ENCODE measurements at regions not wholly inside any gene's neighbourhood (a gene's known extent, or its start where the extent isn't known, plus 50 kb on each side); places are given as distances from the start of the nearest gene placed in this dataset.

DNA sequence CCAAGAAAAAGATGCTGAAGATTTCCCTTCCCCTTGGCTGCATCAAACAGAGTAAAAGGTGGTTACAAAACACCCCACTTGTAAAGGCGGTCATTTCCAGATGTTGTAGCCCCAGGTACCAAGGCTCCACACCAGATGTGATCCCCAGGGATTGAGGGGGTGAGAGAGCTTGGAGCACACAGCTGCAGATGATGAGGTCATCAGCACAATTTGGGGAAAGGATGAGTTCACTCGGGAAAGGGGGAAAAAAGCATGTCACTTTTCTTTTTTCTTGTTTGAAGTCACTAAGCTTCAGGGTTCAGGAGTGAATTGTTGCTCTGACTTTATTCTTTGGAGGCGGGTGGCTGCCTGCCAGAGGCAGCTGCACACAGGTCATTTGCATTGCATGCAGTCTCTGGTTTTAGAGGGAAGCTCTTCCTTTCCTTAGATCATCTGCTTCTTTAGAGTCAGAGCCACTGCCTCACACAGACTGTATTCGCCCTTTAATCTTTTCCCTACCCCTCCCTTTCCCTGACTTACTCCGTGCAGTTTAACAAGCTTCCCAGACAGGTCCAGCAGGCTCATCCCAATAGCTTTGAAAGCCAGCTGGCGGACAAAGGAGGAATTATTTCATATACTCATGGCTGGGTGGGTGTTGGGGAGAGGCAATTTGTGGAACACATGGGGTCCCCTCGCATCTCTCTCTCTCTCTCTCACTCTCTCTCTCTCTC lies 409.3 kb upstream of the SLC24A2 start:
- DNase-seq (ENCODE audit: low read depth), result no peak

- DNase-seq (ENCODE audit: low read depth), result no peak
These were observed 402.5 kb upstream of the SLC24A2 start for GRCh38 chr9:20191228-20191840.

DNA sequence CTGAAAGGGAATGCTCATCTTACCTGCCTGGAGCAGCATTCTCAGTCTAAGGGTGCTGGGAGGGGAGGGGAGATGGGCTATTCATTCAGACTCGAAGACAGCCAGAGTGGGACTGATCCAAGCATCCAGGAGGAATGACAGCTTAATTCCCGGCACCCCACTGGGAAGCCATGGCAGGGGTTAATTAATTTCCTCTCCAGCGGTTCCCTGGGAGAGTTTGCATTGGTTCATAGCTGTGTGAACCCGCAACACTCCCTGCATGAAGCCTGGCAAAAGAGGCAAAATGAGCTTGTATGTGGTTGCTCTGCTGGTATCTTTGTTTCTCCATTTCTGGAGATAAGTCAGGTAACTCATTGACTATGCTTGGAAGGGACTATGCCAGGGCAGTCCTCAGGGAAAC lies 401.0 kb upstream of the SLC24A2 start:
- no peak for DNase-seq (ENCODE audit: low read depth)

- no peak for DNase-seq (ENCODE audit: low read depth)
These were observed 400.0 kb upstream of the SLC24A2 start for GRCh38 chr9:20188616-20189369.

GRCh38 chr9:20187318-20187717 lies 398.5 kb upstream of the SLC24A2 start:
- DNase-seq (ENCODE audit: low read depth), result no peak

- DNase-seq (ENCODE audit: low read depth), result no peak
These were observed 398.0 kb upstream of the SLC24A2 start for GRCh38 chr9:20186823-20187222.

- DNase-seq (ENCODE audit: low read depth), result no peak
These were observed 397.4 kb upstream of the SLC24A2 start for GRCh38 chr9:20186231-20186630.

GRCh38 chr9:20184541-20184940 lies 395.7 kb upstream of the SLC24A2 start:
- DNase-seq (ENCODE audit: low read depth), result no peak

DNA sequence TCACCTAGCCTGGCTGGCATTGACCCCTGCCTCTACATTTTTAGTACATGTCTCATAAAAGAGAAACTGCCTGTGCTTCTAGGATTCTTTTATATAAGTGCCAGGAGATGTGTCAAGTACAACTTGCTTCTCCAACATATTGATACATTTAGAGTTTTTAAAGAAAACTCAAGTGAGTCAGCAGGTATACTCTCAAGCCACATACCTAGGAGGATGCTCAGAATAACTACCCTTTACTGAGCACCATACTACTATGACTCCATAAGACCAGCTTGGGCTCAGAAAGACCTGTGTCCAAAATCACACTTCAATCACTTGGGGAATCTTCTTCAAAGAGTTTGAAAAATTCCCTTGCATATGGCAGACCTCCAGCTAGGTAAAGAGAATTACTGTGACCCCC lies 389.8 kb upstream of the SLC24A2 start:
- DNase-seq (ENCODE audit: low read depth), result no peak

- no peak for DNase-seq (ENCODE audit: low read depth)
These were observed 389.4 kb upstream of the SLC24A2 start for GRCh38 chr9:20178197-20178596.

GRCh38 chr9:20170122-20170521 lies 381.3 kb upstream of the SLC24A2 start:
- DNase-seq (ENCODE audit: low read depth), result no peak

DNA sequence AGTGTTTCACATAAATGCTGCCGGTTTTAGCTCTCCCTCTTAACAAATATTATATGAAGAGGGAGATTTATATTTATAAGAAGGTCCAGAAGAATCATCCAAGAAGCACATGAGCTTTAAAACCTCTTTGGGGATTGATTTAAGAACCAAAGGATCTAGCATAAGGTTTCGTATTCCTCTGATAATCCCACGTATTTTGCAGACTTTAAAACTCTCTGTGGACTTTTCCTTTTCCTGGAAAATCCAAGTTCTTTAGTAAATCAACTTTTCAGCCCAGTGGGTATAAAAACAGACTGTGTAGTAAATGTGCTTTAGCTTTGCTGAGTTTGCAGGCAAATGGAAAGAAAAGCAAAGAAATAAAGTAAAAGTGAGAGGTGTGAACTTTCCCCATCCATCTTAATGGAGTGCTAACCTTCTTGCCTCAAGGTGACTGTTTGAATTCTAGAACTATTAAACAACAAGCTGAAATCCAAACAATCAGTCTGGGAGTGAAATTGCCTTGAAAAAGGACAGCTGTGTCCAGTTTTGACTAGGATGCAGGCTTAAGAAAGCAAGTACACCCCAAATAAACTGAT lies 363.4 kb upstream of the SLC24A2 start:
- DNase-seq (ENCODE audit: low read depth), result no peak

DNA sequence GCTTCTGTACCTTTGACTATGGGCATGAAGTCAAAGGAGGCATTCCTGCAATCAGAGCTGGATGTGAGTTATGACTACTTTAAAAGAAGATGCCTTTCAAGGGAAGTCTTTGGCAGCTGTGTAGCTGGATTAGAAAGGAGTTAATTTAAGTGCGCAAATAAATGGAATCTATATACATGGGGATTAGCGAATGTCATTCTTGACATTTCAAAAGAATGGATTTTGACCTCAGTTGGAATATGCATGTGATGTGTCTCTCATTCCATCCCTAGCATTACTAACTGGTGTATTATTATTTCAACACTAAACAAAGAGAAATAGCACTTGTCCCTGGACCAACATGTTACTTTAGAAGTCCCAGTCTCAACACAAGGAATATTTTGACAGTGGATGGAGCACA lies 359.6 kb upstream of the SLC24A2 start:
- DNase-seq (ENCODE audit: low read depth), result no peak

DNA sequence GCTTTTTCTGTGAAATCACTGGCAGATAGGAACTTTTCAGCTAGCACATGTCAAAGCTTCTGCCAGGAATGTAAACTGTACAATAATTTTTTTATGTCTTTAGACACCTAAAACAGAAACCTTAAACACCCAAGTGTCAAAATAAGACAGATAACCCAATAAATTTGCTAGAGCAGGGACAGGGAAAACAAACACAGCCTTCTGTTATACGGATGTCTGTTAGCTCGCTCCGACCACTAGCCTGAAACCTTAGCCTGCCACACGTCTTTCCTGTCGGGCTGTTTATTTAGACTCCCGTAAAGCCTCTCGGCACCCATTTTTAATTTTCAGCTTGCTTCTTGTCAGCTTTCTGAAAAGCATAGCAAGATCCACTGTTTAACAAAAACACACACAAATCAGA lies 355.4 kb upstream of the SLC24A2 start:
- DNase-seq (ENCODE audit: low read depth), result no peak

GRCh38 chr9:20139763-20140290 lies 351.0 kb upstream of the SLC24A2 start:
- DNase-seq (ENCODE audit: low read depth), result no peak

- DNase-seq (ENCODE audit: low read depth), result no peak
These were observed 350.0 kb upstream of the SLC24A2 start for GRCh38 chr9:20138841-20139240.

- DNase-seq (ENCODE audit: low read depth), result no peak
These were observed 349.3 kb upstream of the SLC24A2 start for GRCh38 chr9:20138116-20138515.

DNA sequence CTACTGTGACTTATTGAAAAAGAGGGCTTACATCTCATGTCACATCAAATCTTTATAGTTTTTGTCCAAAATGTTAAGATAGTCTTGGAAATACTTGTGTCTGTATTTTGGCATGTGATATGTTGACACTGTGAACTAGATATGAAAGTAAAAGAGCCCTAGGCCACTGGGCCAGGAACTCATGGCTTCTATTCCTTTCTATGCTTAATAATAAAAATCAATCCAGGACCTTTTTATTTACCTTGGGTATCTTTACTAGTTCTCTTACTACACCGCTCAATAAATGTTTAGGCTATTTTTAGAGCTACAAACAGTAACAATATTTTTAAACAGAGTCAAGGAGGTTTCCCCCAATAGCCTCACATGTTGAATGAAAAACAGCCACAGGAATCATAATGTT lies 348.6 kb upstream of the SLC24A2 start:
- no peak for DNase-seq (ENCODE audit: low read depth)

GRCh38 chr9:20135119-20135697 lies 346.4 kb upstream of the SLC24A2 start:
- DNase-seq (ENCODE audit: low read depth), result no peak

GRCh38 chr9:20125727-20126126 lies 336.9 kb upstream of the SLC24A2 start:
- DNase-seq (ENCODE audit: low read depth), result no peak

GRCh38 chr9:20119566-20119965 lies 330.7 kb upstream of the SLC24A2 start:
- no peak for DNase-seq (ENCODE audit: low read depth)

GRCh38 chr9:20117986-20118385 lies 329.1 kb upstream of the SLC24A2 start:
- no peak for DNase-seq (ENCODE audit: low read depth)
